HG03460 (cell line): ENCODE measurements at regions not wholly inside any gene's neighbourhood (a gene's known extent, or its start where the extent isn't known, plus 50 kb on each side); places are given as distances from the start of the nearest gene placed in this dataset.
"Not testable (repeated sequence)": the region's sequence is repeated elsewhere in the genome, so short reads cannot be mapped to it uniquely, and the experiment has no call there.

Experiments
- ATAC-seq: cut with Tn5 transposase; IDR thresholded peaks from one replicate; pipeline ENCODE4 v1.9.1; 2021; ENCODE audit not compliant: unreplicated experiment

DNA sequence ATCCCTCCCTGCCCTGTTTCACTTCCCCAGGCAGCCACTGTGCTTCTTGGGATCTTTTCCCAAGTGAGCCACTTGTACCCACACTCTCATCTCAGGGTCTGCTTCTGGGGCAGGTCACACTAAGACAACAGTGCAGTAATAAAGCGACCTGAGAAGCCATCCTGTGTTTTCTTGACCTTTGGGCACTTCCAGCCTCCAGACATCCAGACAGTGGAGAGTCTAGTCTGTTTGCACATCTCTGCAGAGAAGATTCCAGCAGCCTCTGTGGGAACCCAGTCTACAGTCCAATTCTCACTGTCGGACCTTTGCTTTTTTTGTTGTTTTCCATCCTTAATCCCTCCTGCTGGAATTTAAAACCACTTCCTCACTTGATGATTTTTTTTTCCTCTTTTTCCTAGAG lies 50.3 kb upstream of the ATP6AP2 start:
- no peak for ATAC-seq

DNA sequence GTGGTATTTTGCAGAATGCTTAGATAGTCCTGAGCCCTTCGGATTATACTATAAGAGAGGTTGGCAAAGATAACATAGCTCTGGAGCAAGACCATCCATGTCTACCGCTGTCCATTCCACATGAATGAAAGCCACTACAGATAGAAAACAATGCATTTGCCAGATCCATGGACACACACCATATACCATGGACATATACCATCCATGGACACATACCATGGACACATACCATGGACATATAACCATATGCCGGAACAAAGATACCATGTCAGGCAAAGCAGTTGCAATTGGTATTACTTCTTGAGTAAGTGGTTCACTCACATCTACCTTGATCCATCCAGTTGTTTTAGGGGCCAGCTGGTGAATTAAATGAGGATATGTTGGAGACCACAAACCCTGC lies 53.2 kb upstream of the ATP6AP2 start:
- ATAC-seq, result no peak

DNA sequence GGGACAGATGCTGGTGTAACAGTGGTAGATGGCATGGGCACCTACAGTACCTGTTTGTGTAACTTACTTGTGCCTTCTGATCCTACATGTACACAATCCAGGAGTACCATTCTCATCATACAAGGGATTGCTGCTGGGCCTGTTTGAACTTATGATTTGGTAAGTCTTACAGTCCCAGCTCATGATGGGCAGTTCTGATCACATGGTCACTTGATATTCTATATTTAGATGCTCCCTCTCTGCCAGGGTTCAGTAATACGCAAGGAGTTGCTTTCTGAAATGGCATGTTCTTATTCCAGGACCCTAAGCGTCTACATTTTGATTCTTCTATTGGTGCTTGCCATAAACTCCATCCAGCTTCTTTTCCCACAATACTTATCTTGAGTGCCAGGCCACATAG lies 54.4 kb upstream of the ATP6AP2 start:
- no peak for ATAC-seq

DNA sequence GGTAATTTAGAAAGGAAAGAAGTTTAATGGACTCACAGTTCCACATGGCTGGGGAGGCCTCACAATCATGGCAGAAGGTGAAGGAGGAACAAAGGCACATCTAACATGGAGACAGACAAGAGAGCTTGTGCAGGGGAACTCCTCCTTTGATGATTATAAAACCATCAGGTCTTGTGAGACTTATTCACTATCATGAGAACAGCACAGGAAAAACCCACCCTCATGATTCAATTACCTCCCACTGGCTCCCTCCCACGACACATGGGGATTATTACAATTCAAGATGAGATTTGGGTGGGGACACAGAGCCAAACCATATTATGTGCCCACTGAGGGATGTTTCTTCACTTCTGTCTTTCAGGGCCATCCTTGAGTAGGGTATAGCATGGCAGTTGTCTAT lies 54.9 kb upstream of the ATP6AP2 start:
- not testable (repeated sequence) for ATAC-seq

DNA sequence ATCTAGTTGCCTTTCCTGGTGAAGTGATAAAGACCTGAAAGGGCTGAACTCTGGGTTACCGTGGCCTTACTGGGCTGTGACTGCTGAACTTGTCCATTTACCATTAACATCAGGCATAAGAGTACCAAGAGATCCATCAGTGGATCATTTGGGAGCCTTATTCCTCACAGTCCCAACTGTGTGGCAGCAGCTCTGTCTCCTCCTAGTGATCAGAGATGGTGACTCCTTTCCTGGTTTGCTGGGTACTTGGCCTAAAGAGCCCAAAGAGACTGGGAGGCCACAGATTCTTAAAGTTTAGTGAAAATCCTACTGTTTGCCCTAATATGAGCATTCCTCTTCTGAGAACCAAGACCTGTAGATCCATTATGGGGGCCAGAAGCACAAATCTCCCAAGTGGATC lies 56.3 kb upstream of the ATP6AP2 start:
- ATAC-seq, result no peak

DNA sequence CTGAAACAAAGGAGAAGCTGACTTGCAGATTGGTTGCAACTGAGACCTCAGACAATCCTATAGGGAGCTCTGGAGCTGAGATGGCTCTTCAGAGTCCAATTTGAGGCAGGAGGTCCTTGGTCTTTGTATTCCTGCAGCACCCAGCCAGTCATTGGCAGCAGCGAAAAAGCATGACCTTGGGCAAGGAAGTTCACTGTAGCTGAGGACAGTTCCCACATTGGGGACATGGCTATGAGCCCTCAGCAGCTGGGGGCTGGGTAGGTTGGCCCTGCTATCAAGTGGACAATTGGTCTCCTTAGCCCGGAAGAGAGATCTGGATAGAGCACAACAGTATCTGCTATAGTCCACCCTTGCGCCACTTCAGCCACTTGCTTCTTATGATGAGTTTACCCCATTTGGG lies 56.9 kb upstream of the ATP6AP2 start:
- ATAC-seq, result no peak

DNA sequence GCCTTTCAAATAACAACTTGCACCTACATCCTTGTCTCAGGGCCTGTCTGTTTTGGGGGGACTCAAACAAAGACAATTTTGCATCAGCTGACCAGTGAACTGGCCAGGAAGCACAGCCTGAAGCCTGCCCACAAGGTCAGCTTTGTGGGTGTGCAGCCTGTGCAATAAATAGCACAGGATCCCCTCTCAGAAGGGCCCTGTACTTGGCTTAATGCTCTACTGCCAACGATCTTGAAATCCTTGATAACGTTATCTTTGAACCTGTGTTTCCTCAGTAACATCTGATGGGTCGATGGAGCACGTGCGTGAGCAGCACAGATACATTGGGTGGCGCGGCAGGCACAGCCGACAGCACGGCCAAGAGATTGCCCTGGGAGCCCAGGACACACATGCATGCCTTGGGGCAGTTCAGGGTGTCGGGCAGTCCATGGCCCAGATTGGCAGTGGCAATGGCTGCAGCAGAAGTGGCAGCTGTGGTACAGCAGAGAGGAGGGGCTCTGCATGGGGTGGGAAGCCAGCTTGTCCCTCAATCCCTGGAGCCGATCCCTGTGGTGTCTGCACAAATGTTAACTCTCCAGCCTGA lies 58.8 kb upstream of the ATP6AP2 start:
- no peak for ATAC-seq

DNA sequence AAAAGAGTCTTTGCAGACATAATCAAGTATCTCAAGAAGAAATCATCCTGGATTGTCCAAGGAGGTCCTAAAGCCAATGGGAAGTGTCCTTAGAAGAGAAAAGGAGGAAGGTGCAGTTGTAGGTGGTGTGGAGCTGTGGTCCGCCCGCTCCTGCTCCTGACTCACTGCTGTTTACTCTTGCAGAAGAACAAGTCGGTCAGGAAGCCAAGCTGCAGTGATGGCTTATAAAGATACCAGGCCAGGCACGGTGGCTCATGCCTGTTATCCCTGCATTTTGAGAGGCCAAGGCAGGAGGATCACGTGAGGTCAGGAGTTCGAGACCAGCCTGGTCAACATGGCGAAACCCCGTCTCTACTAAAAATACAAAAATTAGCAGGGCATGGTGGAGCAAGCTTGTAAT lies 66.4 kb upstream of the ATP6AP2 start:
- ATAC-seq, result no peak

DNA sequence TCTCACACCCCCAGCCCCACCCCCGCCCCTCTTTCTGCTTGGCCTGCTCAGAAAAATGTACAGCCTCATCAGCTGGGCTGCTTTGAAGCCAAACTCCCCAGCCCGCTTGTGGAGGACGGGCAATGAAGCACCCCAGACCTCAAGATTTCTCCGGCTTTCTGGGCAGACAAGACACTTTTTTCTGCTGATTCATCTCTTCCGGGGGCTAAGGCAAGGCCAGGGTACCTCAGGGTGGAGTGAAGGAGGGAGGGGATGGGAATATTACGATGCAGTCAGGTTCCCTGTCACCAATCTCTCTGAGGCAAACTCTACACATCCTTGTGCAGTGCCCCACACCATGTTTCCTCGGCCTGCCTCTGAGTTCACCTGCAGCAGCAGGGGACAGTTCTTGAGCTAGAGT lies 66.9 kb upstream of the ATP6AP2 start:
- no peak for ATAC-seq

DNA sequence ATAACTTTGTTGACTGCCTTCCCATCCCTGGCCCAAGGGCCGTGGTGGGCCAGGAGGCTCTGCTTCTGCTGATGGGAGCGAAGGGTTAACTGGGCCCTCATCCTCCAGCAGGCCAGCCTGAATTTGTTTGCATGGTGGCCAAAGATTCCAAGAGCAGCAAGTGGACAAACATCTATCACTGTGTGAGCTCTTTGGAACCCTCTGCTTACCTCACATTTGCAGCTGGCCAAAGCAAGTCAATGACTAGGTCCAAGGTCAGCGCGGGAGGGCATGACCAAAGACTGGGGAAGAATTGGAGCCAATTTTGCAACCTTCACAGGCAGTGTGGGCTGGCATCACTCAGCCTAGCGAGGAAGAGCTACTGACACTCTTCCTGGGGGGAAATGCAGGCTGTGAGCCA lies 67.8 kb upstream of the ATP6AP2 start:
- no peak for ATAC-seq

DNA sequence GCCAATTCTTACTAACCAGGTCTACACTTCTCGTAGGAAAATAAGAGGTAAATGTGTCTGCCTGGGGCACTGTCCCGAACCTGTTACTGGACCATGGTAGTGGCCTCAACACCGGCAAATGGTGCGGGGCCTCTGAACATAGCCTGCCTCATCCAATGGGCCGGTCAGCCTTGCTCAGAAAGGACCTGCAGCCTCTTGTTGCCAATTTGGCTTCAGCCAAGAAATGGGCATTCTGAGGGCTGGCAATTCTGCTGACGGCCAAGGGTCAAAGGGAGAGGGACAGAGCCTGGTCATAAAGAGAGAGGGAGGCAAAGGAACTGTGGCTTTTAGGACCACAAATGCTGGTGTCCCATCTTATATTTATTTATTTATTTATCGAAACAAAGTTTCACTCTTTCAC lies 69.5 kb upstream of the ATP6AP2 start:
- no peak for ATAC-seq

DNA sequence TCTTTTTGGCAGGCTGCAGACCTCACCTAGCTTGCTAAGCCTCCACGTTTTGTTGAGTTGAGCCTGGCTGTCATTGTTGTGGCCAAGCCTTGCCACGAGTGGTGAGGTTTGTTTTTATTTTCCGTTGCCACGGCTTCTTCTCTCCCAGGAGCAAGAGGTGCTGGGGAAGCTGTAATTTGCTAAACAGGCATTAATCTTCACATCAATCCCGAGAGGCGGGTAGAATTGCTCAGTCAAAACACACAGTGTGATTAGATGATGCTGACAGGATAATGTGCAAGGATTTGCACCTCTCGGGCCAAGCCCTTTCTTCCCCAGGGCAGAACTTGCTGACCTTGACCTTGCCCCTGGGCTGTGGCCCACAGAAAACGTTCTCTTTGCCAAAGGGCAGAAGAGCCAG lies 72.2 kb upstream of the ATP6AP2 start:
- no peak for ATAC-seq

DNA sequence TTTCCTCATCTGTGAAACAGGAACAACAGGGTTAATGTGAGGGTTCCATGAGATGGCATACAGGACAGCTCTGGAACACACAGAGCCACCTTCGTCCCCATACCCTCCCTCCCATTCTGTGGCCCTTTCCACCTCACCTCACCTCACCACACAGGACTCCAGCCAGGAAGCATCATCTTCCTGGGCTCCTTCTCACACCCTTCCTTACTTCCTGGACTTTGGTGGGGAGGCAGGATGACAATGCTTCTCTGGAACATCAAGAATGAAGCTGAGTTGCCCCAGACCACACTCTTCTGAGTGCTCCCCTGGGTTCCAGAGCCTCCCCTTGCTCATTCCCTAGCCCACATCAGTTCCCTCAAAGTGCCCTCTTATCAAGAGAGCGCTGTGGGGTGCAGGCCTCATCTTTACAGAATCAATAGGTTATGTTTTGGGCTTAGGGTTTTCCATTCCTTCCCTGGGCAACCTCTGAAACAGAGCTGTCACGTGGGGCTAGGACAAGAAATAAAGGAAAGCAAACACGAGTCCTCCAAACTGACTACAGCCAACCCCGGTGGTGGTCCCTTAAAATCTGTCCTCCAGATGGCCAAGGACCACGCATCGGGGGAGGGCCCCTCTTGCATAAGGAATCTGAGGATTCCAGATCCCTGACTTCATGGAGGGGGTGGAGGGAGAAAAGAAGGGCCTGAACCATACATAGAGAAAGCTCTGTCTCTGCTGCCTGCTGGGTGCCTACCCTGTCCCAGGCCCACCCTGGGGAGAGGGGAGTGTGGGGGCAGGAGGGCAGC lies 74.4 kb upstream of the ATP6AP2 start:
- no peak for ATAC-seq

DNA sequence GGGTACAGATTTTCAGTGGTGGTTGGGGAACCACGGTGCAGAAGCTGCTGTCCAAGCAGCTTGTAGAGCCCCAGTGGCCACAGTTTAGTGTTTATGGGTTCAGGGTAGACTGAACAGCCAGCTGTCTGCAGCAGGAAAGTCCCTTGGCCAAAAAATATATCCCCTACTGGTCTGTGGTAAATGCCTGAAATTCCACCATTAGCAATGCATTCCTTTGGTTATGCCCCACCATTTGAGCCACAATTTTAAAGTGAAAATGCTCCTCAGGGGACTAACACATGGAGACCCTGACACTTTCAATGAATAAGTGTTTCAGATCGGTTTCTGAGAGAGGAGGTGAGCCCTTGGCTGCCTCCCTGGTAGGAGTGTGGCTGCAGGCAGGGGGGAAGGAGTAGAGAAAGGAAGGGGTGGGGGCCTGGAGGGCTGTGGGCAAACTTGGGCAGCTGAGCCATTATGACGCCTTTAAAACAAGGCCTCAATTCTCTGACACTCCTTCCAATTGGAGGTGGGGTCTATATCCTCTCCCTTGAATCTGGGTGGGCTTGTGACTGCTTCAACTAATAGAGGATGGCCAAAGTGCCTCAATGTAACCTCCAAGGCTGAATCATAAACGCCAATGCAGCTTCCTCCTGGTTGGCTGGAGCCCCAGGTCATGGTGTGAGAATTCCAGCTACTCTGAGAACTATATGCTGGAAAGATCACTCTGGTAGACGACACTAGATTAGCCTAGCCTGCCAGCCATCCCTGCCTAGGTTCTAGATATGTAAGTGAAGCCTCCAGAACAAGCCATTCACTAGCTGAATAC lies 75.8 kb upstream of the ATP6AP2 start:
- ATAC-seq, result no peak

DNA sequence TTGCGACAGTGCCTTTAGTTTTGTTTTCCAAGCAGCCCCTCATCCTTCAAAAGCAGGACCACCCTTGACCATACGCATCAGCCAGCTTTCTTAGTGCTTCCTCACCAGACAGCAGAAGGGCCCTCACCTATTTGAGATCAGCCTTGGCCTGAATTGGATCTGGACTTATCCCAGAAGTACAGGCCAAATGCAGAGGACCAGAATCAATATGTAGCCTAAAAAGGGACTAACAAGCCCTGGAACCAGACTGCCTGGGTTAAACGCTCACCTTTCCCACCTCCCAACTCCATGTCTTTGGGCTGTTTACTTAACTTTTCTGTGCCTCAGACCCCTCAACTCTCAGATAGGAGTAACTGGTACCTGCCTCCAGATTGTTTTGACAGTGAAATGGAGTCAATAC lies 77.7 kb upstream of the ATP6AP2 start:
- ATAC-seq, result no peak

DNA sequence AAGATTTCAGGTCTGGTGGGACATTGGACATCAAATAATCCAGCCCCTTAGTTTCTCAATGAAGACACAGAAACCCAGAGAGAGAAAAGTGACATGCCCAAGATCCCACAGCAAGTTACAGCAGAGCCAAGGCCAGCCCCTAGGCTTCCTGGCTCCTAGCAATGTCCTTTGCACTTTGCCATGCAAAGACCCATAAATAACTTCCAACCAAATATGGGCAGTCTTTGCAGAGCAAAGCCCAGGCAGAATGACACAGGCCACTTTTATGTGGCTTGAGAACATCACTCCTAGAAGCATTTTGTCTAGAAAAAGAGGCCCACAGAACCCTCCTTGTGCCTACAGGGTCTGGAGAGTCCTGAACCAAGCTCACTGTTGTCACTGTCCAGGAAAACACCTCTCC lies 78.1 kb upstream of the ATP6AP2 start:
- ATAC-seq, result no peak

DNA sequence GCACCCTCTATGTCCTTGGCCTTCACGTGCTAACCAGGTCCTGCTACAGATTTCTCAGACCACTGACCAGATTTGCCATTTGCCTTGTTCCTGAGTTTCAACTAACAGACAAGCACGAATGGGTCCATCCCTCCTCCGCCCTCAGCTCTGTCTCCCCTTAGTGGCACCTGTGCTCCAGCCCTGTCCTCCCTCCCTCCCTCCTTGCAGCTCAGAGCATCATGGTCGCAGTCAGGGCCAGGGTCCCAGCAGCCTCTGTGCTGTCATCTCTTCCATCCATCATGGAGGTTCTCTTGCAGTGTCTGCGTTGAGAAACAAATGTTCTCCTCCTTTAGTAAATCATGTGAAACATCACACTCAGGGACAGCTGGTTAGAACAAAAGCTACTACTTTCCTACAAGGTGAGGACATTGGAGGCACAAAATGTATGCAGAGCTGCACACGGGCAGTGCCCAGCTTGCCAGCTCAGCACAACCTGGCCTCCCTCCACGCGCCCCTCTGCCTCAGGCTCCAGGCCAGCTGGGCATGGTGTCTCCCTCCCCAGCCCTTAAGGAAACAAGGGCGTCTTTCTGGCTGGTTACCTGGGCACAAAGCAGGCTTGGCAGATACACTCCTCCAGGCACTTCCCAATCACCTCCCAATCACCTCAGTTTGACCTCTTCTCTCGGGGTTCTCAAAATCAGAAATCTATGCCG lies 79.5 kb upstream of the ATP6AP2 start:
- ATAC-seq, result no peak

DNA sequence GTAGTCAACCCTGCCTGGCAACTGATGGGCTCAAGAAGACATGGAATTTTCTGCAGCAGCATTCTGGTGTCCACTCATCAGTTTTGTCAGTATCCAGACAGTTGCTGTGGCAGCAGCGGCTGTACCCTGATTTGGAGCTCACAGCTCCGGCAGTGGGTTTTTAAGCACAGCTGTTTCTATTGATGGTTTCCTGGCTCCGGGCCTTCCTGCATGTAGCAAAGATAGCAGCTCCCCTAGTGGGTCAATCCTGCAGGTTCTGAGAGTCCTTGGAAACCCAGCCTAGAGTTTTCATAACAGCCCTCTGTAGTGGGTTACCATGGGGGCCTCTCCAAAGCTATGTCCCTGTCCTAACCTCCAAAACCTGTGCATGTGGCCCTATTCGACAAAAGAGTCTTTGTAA lies 84.0 kb upstream of the ATP6AP2 start:
- no peak for ATAC-seq

DNA sequence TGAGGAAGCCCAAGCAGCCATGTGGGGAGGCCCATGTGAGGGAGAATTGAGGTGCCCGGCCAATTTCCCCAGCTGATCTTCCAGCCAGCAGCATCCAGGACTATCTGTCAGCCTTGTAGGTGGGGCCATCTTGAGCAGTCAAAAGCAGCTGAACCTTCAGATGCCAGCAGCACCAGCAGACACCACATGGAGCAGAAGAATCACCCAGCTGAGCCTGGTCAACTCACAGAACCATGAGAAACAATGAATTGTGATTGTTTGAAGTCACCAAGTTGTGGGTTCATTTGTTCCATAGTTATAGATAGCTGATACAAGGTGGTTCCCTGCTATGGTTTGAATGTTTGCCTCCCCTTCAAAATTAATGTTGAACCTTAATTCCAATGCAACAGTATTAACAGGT lies 85.1 kb upstream of the ATP6AP2 start:
- ATAC-seq, result no peak

DNA sequence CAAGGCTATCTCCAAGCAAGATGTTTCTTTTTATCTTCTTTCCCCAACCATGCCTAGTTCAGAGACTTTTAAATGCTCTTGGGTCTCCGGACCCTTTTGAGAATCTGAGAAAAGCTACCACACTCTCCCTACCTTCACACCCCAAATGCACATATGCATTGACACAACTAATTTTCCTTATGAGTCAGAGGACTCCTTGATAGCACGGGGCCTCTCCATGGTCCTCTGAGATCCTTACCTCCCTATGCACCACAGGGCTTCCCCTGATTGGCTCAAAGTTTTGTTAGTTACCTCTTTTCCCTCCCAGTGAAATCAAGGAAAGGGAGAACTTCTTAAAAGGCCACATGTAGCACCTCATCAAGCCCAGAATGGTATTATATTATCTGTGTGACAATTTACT lies 86.8 kb upstream of the ATP6AP2 start:
- no peak for ATAC-seq

DNA sequence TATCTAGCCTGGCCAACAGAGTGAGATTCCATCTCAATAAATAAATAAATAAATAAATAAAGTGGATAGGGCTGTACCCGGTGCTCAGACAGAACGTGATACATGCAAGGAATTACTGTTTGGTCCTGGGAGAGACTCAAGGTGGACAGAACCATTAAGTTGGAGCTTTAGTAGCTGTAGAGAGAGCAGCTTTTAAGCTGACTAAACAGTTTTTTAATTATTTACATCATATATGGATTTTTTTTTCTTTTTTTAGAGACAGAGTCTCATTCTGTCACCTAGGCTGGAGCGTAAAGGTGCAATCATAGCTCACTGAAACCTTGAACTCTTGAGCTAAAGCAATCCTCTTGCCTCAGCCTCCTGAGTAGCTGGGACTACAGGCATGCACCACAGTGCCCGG lies 92.5 kb upstream of the ATP6AP2 start:
- ATAC-seq, result no peak

DNA sequence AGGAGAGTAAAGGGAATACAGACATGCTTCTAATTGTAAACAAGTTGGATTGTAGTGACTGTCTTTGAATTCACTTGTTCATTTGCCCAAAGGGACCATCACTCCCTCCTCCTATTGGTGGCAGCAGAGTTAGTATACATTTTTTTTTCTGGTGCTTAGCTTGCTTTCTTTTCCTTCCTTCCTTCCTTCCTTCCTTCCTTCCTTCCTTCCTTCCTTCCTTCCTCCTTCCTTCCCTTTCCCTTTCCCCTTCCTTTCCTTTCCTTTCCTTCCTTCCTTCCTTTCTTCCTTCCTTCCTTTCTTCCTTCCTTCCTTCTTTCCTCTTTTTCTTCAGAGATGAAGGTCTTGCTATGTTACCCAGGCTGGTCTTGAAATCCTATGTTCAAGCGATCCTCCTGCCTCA lies 94.8 kb upstream of the ATP6AP2 start:
- ATAC-seq, result no peak
